Dedifferentiated amniotic fluid mesenchymal stem cell (primary cell): ENCODE measurements at regions not wholly inside any gene's neighbourhood (a gene's known extent, or its start where the extent isn't known, plus 50 kb on each side); places are given as distances from the start of the nearest gene placed in this dataset.

Source experiments
- DNase-seq: peaks from one replicate; pipeline ENCODE4 v3.0.0-alpha.2; 2016; ENCODE audit errors: extremely low spot score

GRCh38 chr4:117429506-117429905, 344.1 kb upstream of the TRAM1L1 start:
- DNase-seq, result no peak

- DNase-seq, result no peak
Measured at GRCh38 chr4:117434424-117434823, 349.0 kb upstream of the TRAM1L1 start.

GRCh38 chr4:117447925-117448324, 362.5 kb upstream of the TRAM1L1 start:
- DNase-seq, result no peak

- DNase-seq, result no peak
Measured at GRCh38 chr4:117455088-117455487, 369.7 kb upstream of the TRAM1L1 start.

GRCh38 chr4:117466388-117466787, 381.0 kb upstream of the TRAM1L1 start:
- DNase-seq, result no peak

GRCh38 chr4:117467404-117467803, 382.0 kb upstream of the TRAM1L1 start:
- no peak for DNase-seq

- DNase-seq, result no peak
Measured at GRCh38 chr4:117474987-117475386, 389.6 kb upstream of the TRAM1L1 start.

GRCh38 chr4:117477925-117478324, 392.5 kb upstream of the TRAM1L1 start:
- DNase-seq, result no peak

- no peak for DNase-seq
Measured at GRCh38 chr4:117478702-117479101, 393.3 kb upstream of the TRAM1L1 start.

- DNase-seq, result no peak
Measured at GRCh38 chr4:117479673-117480072, 394.3 kb upstream of the TRAM1L1 start.

GRCh38 chr4:117481742-117482141, 396.4 kb upstream of the TRAM1L1 start:
- no peak for DNase-seq

- no peak for DNase-seq
Measured at GRCh38 chr4:117488692-117489091, 403.3 kb upstream of the TRAM1L1 start.

GRCh38 chr4:117489107-117489506, 403.7 kb upstream of the TRAM1L1 start:
- DNase-seq, result no peak

- DNase-seq, result no peak
Measured at GRCh38 chr4:117491516-117491915, 406.1 kb upstream of the TRAM1L1 start.

- DNase-seq, result no peak
Measured at GRCh38 chr4:117495802-117496201, 410.4 kb upstream of the TRAM1L1 start.

GRCh38 chr4:117512414-117512813, 427.0 kb upstream of the TRAM1L1 start:
- DNase-seq, result no peak

GRCh38 chr4:117514391-117515175, 429.2 kb upstream of the TRAM1L1 start:
- DNase-seq, result no peak

- no peak for DNase-seq
Measured at GRCh38 chr4:117515921-117516320, 430.5 kb upstream of the TRAM1L1 start.

GRCh38 chr4:117527601-117528000, 442.2 kb upstream of the TRAM1L1 start:
- DNase-seq, result no peak

GRCh38 chr4:117529401-117529800, 444.0 kb upstream of the TRAM1L1 start:
- no peak for DNase-seq

- DNase-seq, result no peak
Measured at GRCh38 chr4:117533501-117533900, 448.1 kb upstream of the TRAM1L1 start.

- no peak for DNase-seq
Measured at GRCh38 chr4:117545039-117545438, 459.7 kb upstream of the TRAM1L1 start.

GRCh38 chr4:117549524-117549923, 464.1 kb upstream of the TRAM1L1 start:
- no peak for DNase-seq

GRCh38 chr4:117550085-117550484, 464.7 kb upstream of the TRAM1L1 start:
- DNase-seq, result no peak
